ENCODE measurements at regions not wholly inside any gene's neighbourhood (a gene's known extent, or its start where the extent isn't known, plus 50 kb on each side); places are given as distances from the start of the nearest gene placed in this dataset.

- H3K27ac ChIP-seq (ENCODE audit: extremely low read length, insufficient read depth, low read length): no peak overlapping the region
Measured at GRCh38 chr7:14978687-14979086, 76.1 kb upstream of the DGKB start.

More at GRCh38 chr7:14978687-14979086, 76.1 kb upstream of the DGKB start:
- Histone ChIP-seq H3K4me1 (ENCODE audit: insufficient read depth, low read length) (no peaks in the 10 kb centered on the region), H3K4me2 (ENCODE audit: low read depth, low read length) (no peak overlapping the region), H3K9me3 (ENCODE audit: low read length) (peaks cover 23% of the 10 kb centered on the region; the same call in 1 of the 2 replicates), H2AFZ (ENCODE audit: low read length) (no peak overlapping the region), H3K79me2 (ENCODE audit: insufficient read depth, low read length) (no peaks in the 10 kb centered on the region), H4K20me1 (ENCODE audit: insufficient read depth, low read length) (no peaks in the 10 kb centered on the region), H3K4me3 (replicated peaks in 1 of 3; ENCODE audit: insufficient read depth in 1 of 3, low read depth in 2 of 3, low read length in 3 of 3) (no peak overlapping the region), H3K9ac (ENCODE audit: insufficient read depth, low read depth, low read length) (no peak overlapping the region), H3K36me3 (replicated peaks in 1 of 2; ENCODE audit: control insufficient read depth in 1 of 2, insufficient read depth in 2 of 2, low read length in 2 of 2) (no peaks in the 10 kb centered on the region), H3K27me3 (ENCODE audit: control insufficient read depth in 1 of 2, insufficient read depth in 2 of 2, low read length in 2 of 2) (no peaks in the 10 kb centered on the region)
- CTCF ChIA-PET (ENCODE audit: low intra/inter-chr PET ratio, low total read pairs): no interaction called here
- TF ChIP-seq TEAD3 (CRISPR knock-in tag; optimal IDR thresholded peaks at IDR 0.05; ENCODE audit: borderline replicate concordance): no peak
- TF ChIP-seq FOXO1 (CRISPR knock-in tag; IDR thresholded peaks at IDR 0.05): no peak
- TF ChIP-seq ZXDC (CRISPR knock-in tag; IDR thresholded peaks at IDR 0.05): no peak
- TF ChIP-seq ZNF556 (CRISPR knock-in tag; IDR thresholded peaks at IDR 0.05; ENCODE audit: borderline replicate concordance): no peak
- no peak for TF ChIP-seq ZNF20 (CRISPR knock-in tag; IDR thresholded peaks at IDR 0.05)
- no peak for TF ChIP-seq CENPT (CRISPR knock-in tag; IDR thresholded peaks at IDR 0.05; ENCODE audit: low read depth)
- TF ChIP-seq HOXA5 (CRISPR knock-in tag; IDR thresholded peaks at IDR 0.05): no peak
- no peak for TF ChIP-seq GPBP1L1 (CRISPR knock-in tag; IDR thresholded peaks at IDR 0.05)
- no peak for DNase-seq (ENCODE audit: low spot score)
- no peak for FAIRE-seq
- no peak for ATAC-seq
- WGBS (ENCODE audit: low lambda C conversion rate): 19% methylated on average over 3 of the region's 3 CpGs
- no TSS peak for BruUV-seq (replicated peaks)
- intact Hi-C loops (cut with micrococcal nuclease; ENCODE audit: unreplicated experiment) (no loop called here), in situ Hi-C loops (cut with HindIII; ENCODE audit: extremely low pct_ligation_motif_present, low pct_unique_long_range_greater_than_20kb) (no loop called here)
- POLR2A ChIA-PET: no interaction called here

All from HepG2 (cell line).